WTC11 (cell line): ENCODE measurements at regions not wholly inside any gene's neighbourhood (a gene's known extent, or its start where the extent isn't known, plus 50 kb on each side); places are given as distances from the start of the nearest gene placed in this dataset.

Experiments
- ATAC-seq: fragments of 200-7000 bp; cut with Tn5 transposase; 2 replicates; pipeline ENCODE4 v1.10.0; 2021; ENCODE audit warnings: mild to moderate bottlenecking, moderate library complexity
- CTCF ChIA-PET: fragments of 300-600 bp; sonication (Branson Sonifier 250); formaldehyde crosslinking; loops from one replicate; lab custom pipeline; 2021; ENCODE audit warnings: antibody characterized with exemption; lab: Charles Lee
- POLR2A ChIA-PET: fragments of 350-600 bp; sonication (Branson Sonifier 250); formaldehyde crosslinking; loops from one replicate; lab custom pipeline; 2021; ENCODE audit warnings: antibody characterized with exemption; lab: Charles Lee
- DNase-seq: peaks from one replicate; pipeline ENCODE4 v3.0.0; 2021; ENCODE audit warnings: low spot score
- H3K27ac Mint-ChIP-seq: 2 replicates; pipeline ENCODE4 v1.8.0; 2021; ENCODE audit warnings: mixed read lengths
- H3K27me3 Mint-ChIP-seq: 2 replicates; pipeline ENCODE4 v1.8.0; 2021; ENCODE audit warnings: low read depth, mild to moderate bottlenecking, moderate library complexity, mixed read lengths
- H3K36me3 Mint-ChIP-seq: 2 replicates; pipeline ENCODE4 v1.8.0; 2021; ENCODE audit warnings: mixed read lengths
- H3K4me1 Mint-ChIP-seq: 2 replicates; pipeline ENCODE4 v1.8.0; 2022; ENCODE audit warnings: mixed read lengths
- H3K4me3 Mint-ChIP-seq: 2 replicates; pipeline ENCODE4 v1.8.0; 2021; ENCODE audit warnings: mild to moderate bottlenecking, moderate library complexity, mixed read lengths
- H3K9me3 Mint-ChIP-seq: 2 replicates; pipeline ENCODE4 v1.8.0; 2021; ENCODE audit warnings: mixed read lengths
- ATF2 ChIP-seq: sonication (generic); formaldehyde crosslinking; IDR thresholded peaks from 2 replicates; pipeline ENCODE4 v1.8.1; 2022; ENCODE audit warnings: low read depth, missing genetic modification reagents, borderline replicate concordance
- ATF3 ChIP-seq: sonication (generic); formaldehyde crosslinking; conservative IDR thresholded peaks from 2 replicates; pipeline ENCODE4 v1.8.1; 2022; ENCODE audit warnings: mild to moderate bottlenecking, missing genetic modification reagents
- CDX4 ChIP-seq: fragments of 250-450 bp; sonication (Bioruptor Pico); IDR thresholded peaks from 2 replicates; pipeline ENCODE4 v1.9.0; 2021; ENCODE audit warnings: moderate library complexity, mild to moderate bottlenecking, inconsistent platforms, borderline replicate concordance
- EMX1 ChIP-seq: fragments of 250-450 bp; sonication (Bioruptor Pico); IDR thresholded peaks from 2 replicates; pipeline ENCODE4 v1.8.0; 2021; ENCODE audit warnings: mild to moderate bottlenecking
- FOXP1 ChIP-seq: sonication (generic); formaldehyde crosslinking; IDR thresholded peaks from 2 replicates; pipeline ENCODE4 v1.8.0; 2022; ENCODE audit warnings: missing genetic modification reagents, mild to moderate bottlenecking, moderate library complexity, borderline replicate concordance
- GTF2I ChIP-seq: fragments of 250-450 bp; sonication (Bioruptor Pico); conservative IDR thresholded peaks from 2 replicates; pipeline ENCODE4 v1.4.0; 2021; ENCODE audit warnings: mild to moderate bottlenecking
- HMGA2 ChIP-seq: fragments of 250-450 bp; sonication (Bioruptor Pico); IDR thresholded peaks from 2 replicates; pipeline ENCODE4 v1.4.0; 2021; ENCODE audit warnings: mild to moderate bottlenecking, moderate library complexity
- JAZF1 ChIP-seq: fragments of 250-450 bp; sonication (Bioruptor Pico); IDR thresholded peaks from 2 replicates; pipeline ENCODE4 v1.9.0; 2021; ENCODE audit warnings: moderate library complexity, mild to moderate bottlenecking, inconsistent platforms
- NFE2L1 ChIP-seq: sonication (generic); formaldehyde crosslinking; IDR thresholded peaks from 2 replicates; pipeline ENCODE4 v1.8.1; 2023; ENCODE audit warnings: missing genetic modification reagents
- NFYB ChIP-seq: sonication (generic); formaldehyde crosslinking; conservative IDR thresholded peaks from 2 replicates; pipeline ENCODE4 v1.8.0; 2022; ENCODE audit warnings: low read depth, missing genetic modification reagents
- NR2C2 ChIP-seq: sonication (generic); formaldehyde crosslinking; IDR thresholded peaks from 2 replicates; pipeline ENCODE4 v1.8.0; 2022; ENCODE audit warnings: mild to moderate bottlenecking, missing genetic modification reagents
- SOX15 ChIP-seq: fragments of 250-450 bp; sonication (Bioruptor Pico); IDR thresholded peaks from 2 replicates; pipeline ENCODE4 v1.9.0; 2021; ENCODE audit warnings: mild to moderate bottlenecking
- STAT6 ChIP-seq: sonication (generic); formaldehyde crosslinking; conservative IDR thresholded peaks from 2 replicates; pipeline ENCODE4 v1.8.1; 2023; ENCODE audit warnings: mild to moderate bottlenecking, low read depth, missing genetic modification reagents, moderate library complexity
- USF1 ChIP-seq: sonication (generic); formaldehyde crosslinking; IDR thresholded peaks from 2 replicates; pipeline ENCODE4 v1.8.0; 2022; ENCODE audit warnings: mild to moderate bottlenecking, missing genetic modification reagents
- ZBTB21 ChIP-seq: sonication (generic); formaldehyde crosslinking; IDR thresholded peaks from 2 replicates; pipeline ENCODE4 v1.8.1; 2023; ENCODE audit warnings: mild to moderate bottlenecking, missing genetic modification reagents, borderline replicate concordance
- ZBTB43 ChIP-seq: sonication (generic); formaldehyde crosslinking; IDR thresholded peaks from 2 replicates; pipeline ENCODE4 v1.8.1; 2023; ENCODE audit warnings: mild to moderate bottlenecking, missing genetic modification reagents
- ZNF281 ChIP-seq: sonication (generic); formaldehyde crosslinking; IDR thresholded peaks from 2 replicates; pipeline ENCODE4 v1.8.0; 2023; ENCODE audit warnings: mild to moderate bottlenecking, missing genetic modification reagents
- ZNF423 ChIP-seq: fragments of 250-450 bp; sonication (Bioruptor Pico); IDR thresholded peaks from 2 replicates; pipeline ENCODE4 v2.1.2; 2022; ENCODE audit warnings: mild to moderate bottlenecking, moderate library complexity
- TF ChIP-seq, protein P1 (sequence below): sonication (generic); formaldehyde crosslinking; IDR thresholded peaks from 2 replicates; pipeline ENCODE4 v1.8.1; 2022; ENCODE audit warnings: low read depth, mild to moderate bottlenecking, moderate library complexity, missing genetic modification reagents, borderline replicate concordance
- TF ChIP-seq, protein P2 (sequence below): sonication (generic); formaldehyde crosslinking; IDR thresholded peaks from 2 replicates; pipeline ENCODE4 v1.8.0; 2023; ENCODE audit warnings: missing genetic modification reagents, mild to moderate bottlenecking, borderline replicate concordance

- CTCF ChIA-PET = no interaction called here
These were observed 76.2 kb upstream of the NTRK2 start for GRCh38 chr9:84593352-84593751.

DNA sequence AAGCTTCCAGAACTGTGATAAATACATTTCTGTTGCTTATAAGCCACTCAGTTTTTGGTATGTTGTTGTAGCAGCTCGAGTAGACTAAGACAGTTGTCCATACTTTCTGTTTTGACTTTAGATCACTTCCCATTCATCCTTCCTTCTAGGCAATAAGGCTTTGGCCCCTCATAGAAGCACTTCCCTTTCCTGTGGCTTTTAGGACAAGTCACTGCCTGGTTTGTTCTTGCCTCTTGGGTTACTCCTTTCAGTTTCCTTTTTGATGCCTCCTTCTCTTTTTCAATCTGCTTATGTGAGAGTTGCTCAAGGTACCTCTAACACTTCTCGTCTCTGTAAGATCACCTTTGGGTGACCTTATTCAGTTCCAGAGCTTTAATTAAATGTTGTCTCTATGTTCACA lies 72.4 kb upstream of the NTRK2 start:
- Mint-ChIP-seq H3K4me1 (no peaks in the 10 kb centered on the region), H3K27me3 (peaks cover 5% of the 10 kb centered on the region), H3K9me3 (peaks cover 7% of the 10 kb centered on the region; the same call in 1 of the 2 replicates), H3K27ac (no peak overlapping the region), H3K36me3 (no peaks in the 10 kb centered on the region), H3K4me3 (no peak overlapping the region)
- ChIA-PET CTCF (no interaction called here), POLR2A (no interaction called here)
- no peak for ATAC-seq
- DNase-seq = no peak
- TF ChIP-seq ATF3 (CRISPR knock-in tag) (no peak), STAT6 (no peak), GTF2I (CRISPR knock-in tag) (no peak), ZNF281 (CRISPR knock-in tag) (no peak), ZBTB43 (no peak), NFE2L1 (no peak), ATF2 (no peak), USF1 (no peak), ZNF423 (CRISPR knock-in tag) (no peak), ZBTB21 (CRISPR knock-in tag) (no peak)

More at GRCh38 chr9:84593352-84593751, 76.2 kb upstream of the NTRK2 start:
- Mint-ChIP-seq H3K4me3 (no peak overlapping the region), H3K36me3 (no peaks in the 10 kb centered on the region), H3K27me3 (peaks cover 5% of the 10 kb centered on the region; the same call in 1 of the 2 replicates), H3K9me3 (peaks cover 7% of the 10 kb centered on the region; the same call in 1 of the 2 replicates), H3K4me1 (peaks cover 4% of the 10 kb centered on the region; the same call in 1 of the 2 replicates), H3K27ac (no peak overlapping the region)
- POLR2A ChIA-PET = no interaction called here
- TF ChIP-seq, protein P1, sequence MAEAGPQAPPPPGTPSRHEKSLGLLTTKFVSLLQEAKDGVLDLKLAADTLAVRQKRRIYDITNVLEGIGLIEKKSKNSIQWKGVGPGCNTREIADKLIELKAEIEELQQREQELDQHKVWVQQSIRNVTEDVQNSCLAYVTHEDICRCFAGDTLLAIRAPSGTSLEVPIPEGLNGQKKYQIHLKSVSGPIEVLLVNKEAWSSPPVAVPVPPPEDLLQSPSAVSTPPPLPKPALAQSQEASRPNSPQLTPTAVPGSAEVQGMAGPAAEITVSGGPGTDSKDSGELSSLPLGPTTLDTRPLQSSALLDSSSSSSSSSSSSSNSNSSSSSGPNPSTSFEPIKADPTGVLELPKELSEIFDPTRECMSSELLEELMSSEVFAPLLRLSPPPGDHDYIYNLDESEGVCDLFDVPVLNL (CRISPR knock-in tag) = no peak
- TF ChIP-seq, protein P2, sequence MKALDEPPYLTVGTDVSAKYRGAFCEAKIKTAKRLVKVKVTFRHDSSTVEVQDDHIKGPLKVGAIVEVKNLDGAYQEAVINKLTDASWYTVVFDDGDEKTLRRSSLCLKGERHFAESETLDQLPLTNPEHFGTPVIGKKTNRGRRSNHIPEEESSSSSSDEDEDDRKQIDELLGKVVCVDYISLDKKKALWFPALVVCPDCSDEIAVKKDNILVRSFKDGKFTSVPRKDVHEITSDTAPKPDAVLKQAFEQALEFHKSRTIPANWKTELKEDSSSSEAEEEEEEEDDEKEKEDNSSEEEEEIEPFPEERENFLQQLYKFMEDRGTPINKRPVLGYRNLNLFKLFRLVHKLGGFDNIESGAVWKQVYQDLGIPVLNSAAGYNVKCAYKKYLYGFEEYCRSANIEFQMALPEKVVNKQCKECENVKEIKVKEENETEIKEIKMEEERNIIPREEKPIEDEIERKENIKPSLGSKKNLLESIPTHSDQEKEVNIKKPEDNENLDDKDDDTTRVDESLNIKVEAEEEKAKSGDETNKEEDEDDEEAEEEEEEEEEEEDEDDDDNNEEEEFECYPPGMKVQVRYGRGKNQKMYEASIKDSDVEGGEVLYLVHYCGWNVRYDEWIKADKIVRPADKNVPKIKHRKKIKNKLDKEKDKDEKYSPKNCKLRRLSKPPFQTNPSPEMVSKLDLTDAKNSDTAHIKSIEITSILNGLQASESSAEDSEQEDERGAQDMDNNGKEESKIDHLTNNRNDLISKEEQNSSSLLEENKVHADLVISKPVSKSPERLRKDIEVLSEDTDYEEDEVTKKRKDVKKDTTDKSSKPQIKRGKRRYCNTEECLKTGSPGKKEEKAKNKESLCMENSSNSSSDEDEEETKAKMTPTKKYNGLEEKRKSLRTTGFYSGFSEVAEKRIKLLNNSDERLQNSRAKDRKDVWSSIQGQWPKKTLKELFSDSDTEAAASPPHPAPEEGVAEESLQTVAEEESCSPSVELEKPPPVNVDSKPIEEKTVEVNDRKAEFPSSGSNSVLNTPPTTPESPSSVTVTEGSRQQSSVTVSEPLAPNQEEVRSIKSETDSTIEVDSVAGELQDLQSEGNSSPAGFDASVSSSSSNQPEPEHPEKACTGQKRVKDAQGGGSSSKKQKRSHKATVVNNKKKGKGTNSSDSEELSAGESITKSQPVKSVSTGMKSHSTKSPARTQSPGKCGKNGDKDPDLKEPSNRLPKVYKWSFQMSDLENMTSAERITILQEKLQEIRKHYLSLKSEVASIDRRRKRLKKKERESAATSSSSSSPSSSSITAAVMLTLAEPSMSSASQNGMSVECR (CRISPR knock-in tag) = no peak
- TF ChIP-seq SOX15 (CRISPR knock-in tag) (no peak), EMX1 (CRISPR knock-in tag) (no peak), HMGA2 (no peak), FOXP1 (no peak), JAZF1 (CRISPR knock-in tag) (no peak), NR2C2 (CRISPR knock-in tag) (no peak), CDX4 (no peak), NFYB (CRISPR knock-in tag) (no peak)
- ATAC-seq (no peak), DNase-seq (no peak)
